ENCODE measurements at regions not wholly inside any gene's neighbourhood (a gene's known extent, or its start where the extent isn't known, plus 50 kb on each side); places are given as distances from the start of the nearest gene placed in this dataset.

DNA sequence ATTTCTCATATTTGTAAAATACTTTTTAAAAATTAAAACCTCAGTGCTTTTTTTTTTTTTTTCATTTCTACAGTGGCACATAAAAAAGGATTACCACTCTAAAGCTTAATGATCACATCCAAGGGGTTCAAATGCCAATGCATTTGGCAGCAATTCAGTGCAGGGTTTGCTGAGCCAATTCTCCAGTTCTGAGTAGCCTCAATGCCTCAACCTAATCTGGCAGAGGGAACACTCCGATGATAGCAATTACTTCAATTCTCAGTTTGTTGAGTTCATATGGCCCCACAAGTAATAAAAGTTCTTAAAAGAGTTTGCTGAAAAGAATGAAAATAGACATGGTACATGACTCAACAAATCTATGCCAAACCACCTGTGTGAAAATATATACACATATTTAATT is 79.3 kb upstream of the RBMS3 start:
- TF ChIP-seq POLR2AphosphoS5 (IDR thresholded peaks at IDR 0.05; ENCODE audit: borderline replicate concordance, low read depth, low read length) (no peak), EZH2 (IDR thresholded peaks at IDR 0.05) (no peak)

All from SK-N-MC (cell line).